GM23338 (cell line): ENCODE measurements at regions not wholly inside any gene's neighbourhood (a gene's known extent, or its start where the extent isn't known, plus 50 kb on each side); places are given as distances from the start of the nearest gene placed in this dataset.

ENCODE experiments used
- ATAC-seq: fragments of 200-7000 bp; cut with Tn5 transposase; 3 replicates; pipeline ENCODE4 v1.9.1; 2020
- DNase-seq: peaks from one replicate; pipeline ENCODE4 v3.0.0-alpha.2; 2015; ENCODE audit warnings: low spot score
- H2AFZ ChIP-seq: fragments of 200-600 bp; sonication (generic); 2 replicates; pipeline ENCODE4 v1.8.0; 2016; ENCODE audit warnings: antibody characterized with exemption, mild to moderate bottlenecking, moderate library complexity
- H3F3A ChIP-seq: fragments of 200-600 bp; sonication (generic); replicated peaks from 2 replicates; pipeline ENCODE4 v1.8.0; 2017; ENCODE audit warnings: antibody characterized with exemption, mixed run types, low read depth
- H3K27ac ChIP-seq: fragments of 200-600 bp; sonication (generic); 2 replicates; pipeline ENCODE4 v1.6.1; 2016; ENCODE audit warnings: low read depth
- H3K27me3 ChIP-seq: fragments of 200-600 bp; sonication (generic); 2 replicates; pipeline ENCODE4 v1.8.0; 2016; ENCODE audit warnings: mild to moderate bottlenecking, mixed run types, moderate library complexity; ENCODE audit not compliant: insufficient read depth
- H3K36me3 ChIP-seq: fragments of 200-600 bp; sonication (generic); 2 replicates; pipeline ENCODE4 v1.8.0; 2016; ENCODE audit warnings: mild to moderate bottlenecking; ENCODE audit not compliant: insufficient read depth
- H3K4me1 ChIP-seq: fragments of 200-600 bp; sonication (generic); 2 replicates; pipeline ENCODE4 v1.8.0; 2016; ENCODE audit warnings: mild to moderate bottlenecking, moderate library complexity; ENCODE audit not compliant: insufficient read depth
- H3K4me2 ChIP-seq: fragments of 200-600 bp; sonication (generic); 2 replicates; pipeline ENCODE4 v1.7.1; 2017; ENCODE audit warnings: mixed run types
- H3K4me3 ChIP-seq: fragments of 200-600 bp; sonication (generic); 2 replicates; pipeline ENCODE4 v1.6.1; 2016; ENCODE audit warnings: mixed run types
- H3K79me2 ChIP-seq: fragments of 200-600 bp; sonication (generic); replicated peaks from 2 replicates; pipeline ENCODE4 v1.8.0; 2017; ENCODE audit warnings: mild to moderate bottlenecking; ENCODE audit not compliant: insufficient read depth
- H3K9me2 ChIP-seq: fragments of 200-600 bp; sonication (generic); 2 replicates; pipeline ENCODE4 v1.8.0; 2017; ENCODE audit not compliant: insufficient read depth
- H4K20me1 ChIP-seq: fragments of 200-600 bp; sonication (generic); replicated peaks from 2 replicates; pipeline ENCODE4 v1.8.0; 2017; ENCODE audit warnings: mild to moderate bottlenecking; ENCODE audit not compliant: insufficient read depth
- H3K27ac Mint-ChIP-seq: 2 replicates; pipeline ENCODE4 v1.8.0; 2020; ENCODE audit warnings: inconsistent platforms, mild to moderate bottlenecking, moderate library complexity, mixed read lengths
- H3K27me3 Mint-ChIP-seq: 3 replicates; pipeline ENCODE4 v1.8.0; 2022; ENCODE audit warnings: low read depth, mild to moderate bottlenecking, moderate library complexity, mixed read lengths, inconsistent platforms; ENCODE audit not compliant: insufficient read depth, poor library complexity
- H3K36me3 Mint-ChIP-seq: 3 replicates; pipeline ENCODE4 v1.8.0; 2021; ENCODE audit warnings: low read depth, mild to moderate bottlenecking, inconsistent platforms, moderate library complexity, mixed read lengths
- H3K4me1 Mint-ChIP-seq: 3 replicates; pipeline ENCODE4 v1.8.0; 2020; ENCODE audit warnings: mild to moderate bottlenecking, inconsistent platforms, mixed read lengths
- H3K4me3 Mint-ChIP-seq: 3 replicates; pipeline ENCODE4 v1.8.0; 2021; ENCODE audit warnings: moderate library complexity, mild to moderate bottlenecking, inconsistent platforms, mixed read lengths
- H3K9me3 Mint-ChIP-seq: 3 replicates; pipeline ENCODE4 v1.8.0; 2020; ENCODE audit warnings: moderate library complexity, mild to moderate bottlenecking, inconsistent platforms, mixed read lengths
- CREB1 ChIP-seq: fragments of 250-450 bp; sonication (Bioruptor Pico); IDR thresholded peaks from 2 replicates; pipeline ENCODE4 v1.5.0; 2020; ENCODE audit warnings: low read depth, mild to moderate bottlenecking, moderate library complexity
- EZH2 ChIP-seq: fragments of 200-600 bp; sonication (generic); IDR thresholded peaks from one replicate; pipeline ENCODE4 v1.8.0; 2017; ENCODE audit warnings: antibody characterized with exemption, mild to moderate bottlenecking, low read depth; ENCODE audit not compliant: unreplicated experiment
- EZH2phosphoT487 ChIP-seq: fragments of 200-600 bp; sonication (generic); IDR thresholded peaks from one replicate; pipeline ENCODE4 v1.8.1; 2018; ENCODE audit warnings: antibody characterized with exemption; ENCODE audit not compliant: unreplicated experiment
- JUNB ChIP-seq: IDR thresholded peaks from one replicate; pipeline ENCODE4 v1.6.1; 2016; ENCODE audit warnings: antibody characterized with exemption; ENCODE audit not compliant: unreplicated experiment
- NANOG ChIP-seq: IDR thresholded peaks from 2 replicates; pipeline ENCODE4 v1.6.1; 2016; ENCODE audit warnings: antibody characterized with exemption, borderline replicate concordance
- POLR2AphosphoS5 ChIP-seq: IDR thresholded peaks from 2 replicates; pipeline ENCODE4 v1.6.1; 2016; ENCODE audit warnings: antibody characterized with exemption, low read depth
- STAT1 ChIP-seq: IDR thresholded peaks from one replicate; pipeline ENCODE4 v1.6.1; 2016; ENCODE audit warnings: antibody characterized with exemption; ENCODE audit not compliant: unreplicated experiment
- ZNF114 ChIP-seq: fragments of 250-450 bp; sonication (Bioruptor Pico); IDR thresholded peaks from 2 replicates; pipeline ENCODE4 v1.5.0; 2020; ENCODE audit warnings: mild to moderate bottlenecking, moderate library complexity
- ZNF331 ChIP-seq: fragments of 250-450 bp; sonication (Bioruptor Pico); IDR thresholded peaks from 2 replicates; pipeline ENCODE4 v1.5.0; 2020; ENCODE audit warnings: low read depth, mild to moderate bottlenecking, moderate library complexity
- TF ChIP-seq, protein P1 (sequence below): IDR thresholded peaks from 2 replicates; pipeline ENCODE4 v1.6.1; 2016; ENCODE audit warnings: antibody characterized with exemption
- TF ChIP-seq, protein P2 (sequence below): IDR thresholded peaks from one replicate; pipeline ENCODE4 v1.6.1; 2018; ENCODE audit warnings: antibody characterized with exemption; ENCODE audit not compliant: unreplicated experiment
- TF ChIP-seq, protein P3 (sequence below), 2 experiments: fragments of 200-600 bp in 1 of 2; sonication (generic) in 1 of 2; conservative IDR thresholded peaks; 2 replicates each; pipeline versions ENCODE4 v1.5.1 to v1.6.1; 2016 to 2017; ENCODE audit warnings: antibody characterized with exemption in 2 of 2, low read depth in 2 of 2, mild to moderate bottlenecking in 2 of 2, moderate library complexity in 1 of 2

DNA sequence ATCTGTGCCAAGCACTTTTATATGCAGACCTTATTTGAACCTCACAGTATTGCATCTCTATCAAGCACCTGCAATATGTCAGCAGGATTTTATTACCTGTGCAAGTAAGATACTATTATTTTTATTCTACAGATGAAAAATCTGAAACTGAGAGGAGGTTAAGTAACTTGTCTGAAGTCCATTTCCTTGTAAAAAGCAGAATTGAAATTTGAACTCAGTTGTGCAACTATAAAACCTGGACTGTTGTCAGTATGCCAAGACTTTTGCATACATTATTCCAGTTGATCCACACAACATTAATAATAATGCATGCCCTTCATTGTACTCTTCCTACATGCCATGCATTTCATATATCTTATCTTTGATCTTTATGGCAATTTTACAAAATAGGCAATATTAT, 82.2 kb upstream of the BRINP1 start (continued):
- TF ChIP-seq, protein P1, sequence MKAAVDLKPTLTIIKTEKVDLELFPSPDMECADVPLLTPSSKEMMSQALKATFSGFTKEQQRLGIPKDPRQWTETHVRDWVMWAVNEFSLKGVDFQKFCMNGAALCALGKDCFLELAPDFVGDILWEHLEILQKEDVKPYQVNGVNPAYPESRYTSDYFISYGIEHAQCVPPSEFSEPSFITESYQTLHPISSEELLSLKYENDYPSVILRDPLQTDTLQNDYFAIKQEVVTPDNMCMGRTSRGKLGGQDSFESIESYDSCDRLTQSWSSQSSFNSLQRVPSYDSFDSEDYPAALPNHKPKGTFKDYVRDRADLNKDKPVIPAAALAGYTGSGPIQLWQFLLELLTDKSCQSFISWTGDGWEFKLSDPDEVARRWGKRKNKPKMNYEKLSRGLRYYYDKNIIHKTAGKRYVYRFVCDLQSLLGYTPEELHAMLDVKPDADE: no peak
- TF ChIP-seq EZH2 (no peak), CREB1 (CRISPR knock-in tag) (no peak), EZH2phosphoT487 (no peak), POLR2AphosphoS5 (no peak), STAT1 (no peak), NANOG (no peak), ZNF331 (no peak)
- TF ChIP-seq, protein P2, sequence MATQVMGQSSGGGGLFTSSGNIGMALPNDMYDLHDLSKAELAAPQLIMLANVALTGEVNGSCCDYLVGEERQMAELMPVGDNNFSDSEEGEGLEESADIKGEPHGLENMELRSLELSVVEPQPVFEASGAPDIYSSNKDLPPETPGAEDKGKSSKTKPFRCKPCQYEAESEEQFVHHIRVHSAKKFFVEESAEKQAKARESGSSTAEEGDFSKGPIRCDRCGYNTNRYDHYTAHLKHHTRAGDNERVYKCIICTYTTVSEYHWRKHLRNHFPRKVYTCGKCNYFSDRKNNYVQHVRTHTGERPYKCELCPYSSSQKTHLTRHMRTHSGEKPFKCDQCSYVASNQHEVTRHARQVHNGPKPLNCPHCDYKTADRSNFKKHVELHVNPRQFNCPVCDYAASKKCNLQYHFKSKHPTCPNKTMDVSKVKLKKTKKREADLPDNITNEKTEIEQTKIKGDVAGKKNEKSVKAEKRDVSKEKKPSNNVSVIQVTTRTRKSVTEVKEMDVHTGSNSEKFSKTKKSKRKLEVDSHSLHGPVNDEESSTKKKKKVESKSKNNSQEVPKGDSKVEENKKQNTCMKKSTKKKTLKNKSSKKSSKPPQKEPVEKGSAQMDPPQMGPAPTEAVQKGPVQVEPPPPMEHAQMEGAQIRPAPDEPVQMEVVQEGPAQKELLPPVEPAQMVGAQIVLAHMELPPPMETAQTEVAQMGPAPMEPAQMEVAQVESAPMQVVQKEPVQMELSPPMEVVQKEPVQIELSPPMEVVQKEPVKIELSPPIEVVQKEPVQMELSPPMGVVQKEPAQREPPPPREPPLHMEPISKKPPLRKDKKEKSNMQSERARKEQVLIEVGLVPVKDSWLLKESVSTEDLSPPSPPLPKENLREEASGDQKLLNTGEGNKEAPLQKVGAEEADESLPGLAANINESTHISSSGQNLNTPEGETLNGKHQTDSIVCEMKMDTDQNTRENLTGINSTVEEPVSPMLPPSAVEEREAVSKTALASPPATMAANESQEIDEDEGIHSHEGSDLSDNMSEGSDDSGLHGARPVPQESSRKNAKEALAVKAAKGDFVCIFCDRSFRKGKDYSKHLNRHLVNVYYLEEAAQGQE: no peak

DNA sequence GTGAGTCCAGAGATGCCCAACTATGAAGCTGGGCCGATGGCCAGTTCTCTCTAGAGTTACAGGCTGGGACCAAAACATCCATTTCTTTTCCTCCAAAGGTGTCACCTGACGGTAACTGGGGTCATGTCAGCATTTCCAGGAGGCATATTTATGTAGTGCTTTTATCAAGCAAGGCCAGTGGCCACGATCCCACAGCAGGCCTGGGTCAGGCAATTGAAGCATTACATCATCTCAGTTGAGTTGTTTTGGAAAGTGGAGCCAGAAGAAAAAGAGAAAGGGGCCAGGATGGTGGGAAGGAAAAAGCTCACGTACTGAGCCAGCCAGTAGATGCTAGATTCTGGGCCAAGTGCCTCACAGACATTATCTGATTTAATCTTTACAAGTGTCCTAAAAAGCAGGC, 73.9 kb upstream of the BRINP1 start:
- no peak for DNase-seq
- no peak for ATAC-seq
- H3K27ac Mint-ChIP-seq: no peak overlapping the region
- H3K4me1 Mint-ChIP-seq: peaks cover 59% of the 10 kb centered on the region
- Histone ChIP-seq H4K20me1 (no peaks in the 10 kb centered on the region), H3K79me2 (no peaks in the 10 kb centered on the region), H3K27me3 (no peaks in the 10 kb centered on the region), H3K4me1 (peaks cover 38% of the 10 kb centered on the region), H3F3A (no peaks in the 10 kb centered on the region), H3K4me3 (no peak overlapping the region), H3K4me2 (no peak overlapping the region), H3K9me2 (no peaks in the 10 kb centered on the region), H2AFZ (no peak overlapping the region), H3K27ac (no peak overlapping the region), H3K36me3 (no peaks in the 10 kb centered on the region)
- no peaks in the 10 kb centered on the region for H3K36me3 Mint-ChIP-seq
- no peak overlapping the region for H3K4me3 Mint-ChIP-seq
- H3K9me3 Mint-ChIP-seq: no peaks in the 10 kb centered on the region; the same call in 1 of the 3 replicates
- peaks cover 6% of the 10 kb centered on the region for H3K27me3 Mint-ChIP-seq
- TF ChIP-seq STAT1 (no peak), ZNF114 (CRISPR knock-in tag) (no peak), NANOG (no peak), JUNB (no peak), POLR2AphosphoS5 (no peak), CREB1 (CRISPR knock-in tag) (no peak), EZH2 (no peak)
- TF ChIP-seq, protein P1: no peak
- TF ChIP-seq, protein P3, sequence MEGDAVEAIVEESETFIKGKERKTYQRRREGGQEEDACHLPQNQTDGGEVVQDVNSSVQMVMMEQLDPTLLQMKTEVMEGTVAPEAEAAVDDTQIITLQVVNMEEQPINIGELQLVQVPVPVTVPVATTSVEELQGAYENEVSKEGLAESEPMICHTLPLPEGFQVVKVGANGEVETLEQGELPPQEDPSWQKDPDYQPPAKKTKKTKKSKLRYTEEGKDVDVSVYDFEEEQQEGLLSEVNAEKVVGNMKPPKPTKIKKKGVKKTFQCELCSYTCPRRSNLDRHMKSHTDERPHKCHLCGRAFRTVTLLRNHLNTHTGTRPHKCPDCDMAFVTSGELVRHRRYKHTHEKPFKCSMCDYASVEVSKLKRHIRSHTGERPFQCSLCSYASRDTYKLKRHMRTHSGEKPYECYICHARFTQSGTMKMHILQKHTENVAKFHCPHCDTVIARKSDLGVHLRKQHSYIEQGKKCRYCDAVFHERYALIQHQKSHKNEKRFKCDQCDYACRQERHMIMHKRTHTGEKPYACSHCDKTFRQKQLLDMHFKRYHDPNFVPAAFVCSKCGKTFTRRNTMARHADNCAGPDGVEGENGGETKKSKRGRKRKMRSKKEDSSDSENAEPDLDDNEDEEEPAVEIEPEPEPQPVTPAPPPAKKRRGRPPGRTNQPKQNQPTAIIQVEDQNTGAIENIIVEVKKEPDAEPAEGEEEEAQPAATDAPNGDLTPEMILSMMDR (conservative IDR thresholded peaks at IDR 0.05; ENCODE audit: low read depth in 2 of 2): no peak
